Right lobe of liver (tissue), 6 donors: ENCODE measurements at regions not wholly inside any gene's neighbourhood (a gene's known extent, or its start where the extent isn't known, plus 50 kb on each side); places are given as distances from the start of the nearest gene placed in this dataset.

Experiments used
- ATAC-seq, 4 donors: fragments of 200-7000 bp; cut with Tn5 transposase; one replicate each; pipeline ENCODE4 v1.9.1; 2020; ENCODE audit warnings: mild to moderate bottlenecking in 4 of 4, moderate library complexity in 4 of 4
- DNase-seq, 3 donors: peaks; one replicate each; pipeline ENCODE4 v3.0.0-alpha.2; 2020
- H3K27ac ChIP-seq, 3 donors: fragments of 200-600 bp; one replicate each; pipeline ENCODE4 v1.8.0; 2022
- H3K27me3 ChIP-seq, 2 donors: fragments of 200-600 bp; one replicate each; pipeline ENCODE4 v1.8.0; 2022
- H3K36me3 ChIP-seq, 4 donors: fragments of 200-600 bp; sonication (generic) in 1 of 4; one replicate each; pipeline versions ENCODE4 v1.5.1 to v1.8.0; 2017 to 2022; ENCODE audit warnings: control low read depth in 1 of 4
- H3K4me1 ChIP-seq, 4 donors: fragments of 200-600 bp; sonication (generic) in 1 of 4; one replicate each; pipeline versions ENCODE4 v1.5.1 to v1.8.0; 2017 to 2022; ENCODE audit warnings: control low read depth in 1 of 4
- H3K4me3 ChIP-seq, 3 donors: fragments of 200-600 bp; one replicate each; pipeline ENCODE4 v1.8.0; 2022
- H3K9me3 ChIP-seq, 4 donors: fragments of 200-600 bp; sonication (generic) in 1 of 4; one replicate each; pipeline versions ENCODE4 v1.5.1 to v1.8.0; 2017 to 2022; ENCODE audit warnings: control low read depth in 1 of 4
- POLR2A ChIP-seq: fragments of 450-650 bp; IDR thresholded peaks from one replicate; pipeline ENCODE4 v1.6.1; 2017; ENCODE audit warnings: antibody characterized with exemption, mild to moderate bottlenecking
- WGBS: methylation state at CpG from one replicate; pipeline ENCODE4 v1.1.6; 2018; ENCODE audit warnings: low coverage, low lambda C conversion rate; ENCODE audit not compliant: insufficient coverage; ENCODE audit errors: missing lambda C conversion rate; 5-methylcytosine and 5-hydroxymethylcytosine counted together
- intact Hi-C, 2 donors: fragments of 100-400 bp; cut with DNase I; formaldehyde crosslinking; loops; one replicate each; pipeline versions ENCODE4 v1.11.2 to v1.14.1; 2022
- TF ChIP-seq, protein P1 (sequence below), 4 donors: fragments of 200-600 bp in 3 of 4; fragments of 450-650 bp in 1 of 4; IDR thresholded peaks; one replicate each; pipeline versions ENCODE4 v1.5.1 to v1.8.0; 2016 to 2022; ENCODE audit warnings: antibody characterized with exemption in 4 of 4, mild to moderate bottlenecking in 2 of 4
- donor health status: DM: no; HTN: yes; CAD: no.
- donor health status: DM: no; HTN: no; CAD: no.
- donor health status: DM: no; HTN: no; CAD: no.
- donor health status: DM: no; HTN: yes; CAD: no.
- donor health status: DM: no; HTN: yes; CAD: no.

DNA sequence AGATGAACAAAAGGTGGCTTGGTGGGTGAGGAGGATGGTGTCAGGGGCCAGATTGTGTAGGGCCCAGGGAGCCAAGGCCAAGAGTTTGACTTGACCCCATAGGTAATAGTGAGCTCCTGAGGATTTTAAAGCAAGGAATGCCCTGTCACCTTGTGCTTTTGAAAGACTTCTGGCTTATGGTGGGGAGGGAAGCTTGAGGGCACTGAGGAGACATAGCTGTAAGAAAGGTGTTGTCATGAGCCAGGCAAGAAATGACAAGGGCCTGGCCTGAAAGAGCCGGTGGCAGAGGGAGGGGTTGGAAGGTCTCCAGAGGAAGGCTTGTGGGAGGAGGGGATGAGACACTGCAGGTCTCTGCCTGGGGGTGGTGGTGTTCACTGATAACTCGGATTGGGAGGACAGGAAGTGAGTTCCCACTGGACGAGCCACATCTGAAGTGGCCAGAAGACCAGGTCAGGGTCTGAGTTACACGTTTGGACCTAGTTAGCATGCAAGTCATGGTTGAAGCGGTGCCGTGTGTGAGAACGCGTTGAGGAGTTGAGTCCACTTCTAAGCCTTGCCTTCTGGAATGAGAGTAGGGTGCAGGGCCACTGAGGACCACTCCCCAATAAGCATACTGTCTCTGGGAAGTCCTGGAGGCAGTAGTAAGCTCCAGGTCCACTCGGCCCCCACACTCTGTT is 64.3 kb downstream of the TET3 start:
- Histone ChIP-seq H3K36me3 (peaks cover 0 to 3% (median 0%) of the 10 kb centered on the region in 4 donors), H3K4me3 (no peak overlapping the region), H3K27ac (no peak overlapping the region), H3K4me1 (peaks cover 0 to 7% (median 0%) of the 10 kb centered on the region in 4 donors), H3K9me3 (no peaks in the 10 kb centered on the region), H3K27me3 (no peaks in the 10 kb centered on the region)
- 87% methylated on average over 3 of the region's 9 CpGs for WGBS
- TF ChIP-seq POLR2A = no peak
- TF ChIP-seq, protein P1, sequence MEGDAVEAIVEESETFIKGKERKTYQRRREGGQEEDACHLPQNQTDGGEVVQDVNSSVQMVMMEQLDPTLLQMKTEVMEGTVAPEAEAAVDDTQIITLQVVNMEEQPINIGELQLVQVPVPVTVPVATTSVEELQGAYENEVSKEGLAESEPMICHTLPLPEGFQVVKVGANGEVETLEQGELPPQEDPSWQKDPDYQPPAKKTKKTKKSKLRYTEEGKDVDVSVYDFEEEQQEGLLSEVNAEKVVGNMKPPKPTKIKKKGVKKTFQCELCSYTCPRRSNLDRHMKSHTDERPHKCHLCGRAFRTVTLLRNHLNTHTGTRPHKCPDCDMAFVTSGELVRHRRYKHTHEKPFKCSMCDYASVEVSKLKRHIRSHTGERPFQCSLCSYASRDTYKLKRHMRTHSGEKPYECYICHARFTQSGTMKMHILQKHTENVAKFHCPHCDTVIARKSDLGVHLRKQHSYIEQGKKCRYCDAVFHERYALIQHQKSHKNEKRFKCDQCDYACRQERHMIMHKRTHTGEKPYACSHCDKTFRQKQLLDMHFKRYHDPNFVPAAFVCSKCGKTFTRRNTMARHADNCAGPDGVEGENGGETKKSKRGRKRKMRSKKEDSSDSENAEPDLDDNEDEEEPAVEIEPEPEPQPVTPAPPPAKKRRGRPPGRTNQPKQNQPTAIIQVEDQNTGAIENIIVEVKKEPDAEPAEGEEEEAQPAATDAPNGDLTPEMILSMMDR (IDR thresholded peaks at IDR 0.05) = no peak
- intact Hi-C loops = no loop called here
- DNase-seq (no peak), ATAC-seq (no peak)

DNA sequence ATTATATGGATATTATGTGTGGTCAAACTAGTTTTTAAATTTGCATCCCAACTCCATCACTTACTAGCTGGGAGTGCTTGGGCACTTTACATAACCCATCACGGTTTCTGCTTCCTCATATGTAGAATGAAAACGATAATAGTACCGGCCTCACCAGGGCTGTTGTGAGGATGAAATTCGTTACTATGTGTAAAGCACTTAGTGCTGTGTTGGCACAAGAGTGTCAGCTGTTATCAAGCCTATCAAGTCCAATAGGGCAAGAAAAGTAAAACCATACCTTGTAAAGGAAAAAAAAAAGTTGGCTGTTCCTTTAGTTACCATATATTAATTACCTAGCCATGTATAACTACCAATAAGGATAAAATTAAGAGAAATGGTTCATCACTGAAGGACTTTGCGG is 65.4 kb downstream of the TET3 start:
- intact Hi-C loops = no loop called here
- H3K36me3 ChIP-seq = peaks cover 0 to 3% (median 0%) of the 10 kb centered on the region in 4 donors
- TF ChIP-seq POLR2A = no peak
- TF ChIP-seq, protein P1 (IDR thresholded peaks at IDR 0.05) = no peak
- no peaks in the 10 kb centered on the region for H3K9me3 ChIP-seq
- H3K4me1 ChIP-seq = no peaks in the 10 kb centered on the region
- H3K4me3 ChIP-seq = no peak overlapping the region
- no peaks in the 10 kb centered on the region for H3K27me3 ChIP-seq
- ATAC-seq (no peak), DNase-seq (no peak)
- WGBS = 85% methylated on average over 5 of the region's 5 CpGs
- H3K27ac ChIP-seq = no peak overlapping the region

DNA sequence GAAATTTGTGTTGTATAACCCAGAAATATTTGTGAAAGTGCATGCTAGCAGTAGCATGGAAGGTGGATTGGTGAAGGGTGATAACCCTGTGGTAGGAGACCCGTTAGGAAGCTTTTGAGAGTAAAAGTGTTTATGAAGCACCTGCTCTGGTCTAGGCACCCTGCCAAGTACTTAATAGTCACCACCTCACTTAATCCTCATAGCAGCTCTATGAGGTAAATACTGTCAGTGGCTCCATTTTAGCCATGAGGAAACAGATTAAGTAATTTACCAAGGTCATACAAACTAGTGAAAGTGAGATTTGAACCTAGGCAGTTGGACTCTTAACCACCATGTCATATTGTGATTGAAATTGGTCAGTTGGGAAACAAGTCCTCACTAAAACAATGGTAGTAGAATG is 66.8 kb downstream of the TET3 start:
- H3K4me1 ChIP-seq = no peaks in the 10 kb centered on the region
- no peaks in the 10 kb centered on the region for H3K9me3 ChIP-seq
- no peak overlapping the region for H3K4me3 ChIP-seq
- ATAC-seq = no peak
- no peak for DNase-seq
- no peak overlapping the region for H3K27ac ChIP-seq
- intact Hi-C loops = no loop called here
- 78% methylated on average over 1 of the region's 1 CpG for WGBS
- no peak for TF ChIP-seq POLR2A
- TF ChIP-seq, protein P1 (IDR thresholded peaks at IDR 0.05) = no peak
- peaks cover 0 to 3% (median 0%) of the 10 kb centered on the region in 4 donors for H3K36me3 ChIP-seq
- H3K27me3 ChIP-seq = no peaks in the 10 kb centered on the region

DNA sequence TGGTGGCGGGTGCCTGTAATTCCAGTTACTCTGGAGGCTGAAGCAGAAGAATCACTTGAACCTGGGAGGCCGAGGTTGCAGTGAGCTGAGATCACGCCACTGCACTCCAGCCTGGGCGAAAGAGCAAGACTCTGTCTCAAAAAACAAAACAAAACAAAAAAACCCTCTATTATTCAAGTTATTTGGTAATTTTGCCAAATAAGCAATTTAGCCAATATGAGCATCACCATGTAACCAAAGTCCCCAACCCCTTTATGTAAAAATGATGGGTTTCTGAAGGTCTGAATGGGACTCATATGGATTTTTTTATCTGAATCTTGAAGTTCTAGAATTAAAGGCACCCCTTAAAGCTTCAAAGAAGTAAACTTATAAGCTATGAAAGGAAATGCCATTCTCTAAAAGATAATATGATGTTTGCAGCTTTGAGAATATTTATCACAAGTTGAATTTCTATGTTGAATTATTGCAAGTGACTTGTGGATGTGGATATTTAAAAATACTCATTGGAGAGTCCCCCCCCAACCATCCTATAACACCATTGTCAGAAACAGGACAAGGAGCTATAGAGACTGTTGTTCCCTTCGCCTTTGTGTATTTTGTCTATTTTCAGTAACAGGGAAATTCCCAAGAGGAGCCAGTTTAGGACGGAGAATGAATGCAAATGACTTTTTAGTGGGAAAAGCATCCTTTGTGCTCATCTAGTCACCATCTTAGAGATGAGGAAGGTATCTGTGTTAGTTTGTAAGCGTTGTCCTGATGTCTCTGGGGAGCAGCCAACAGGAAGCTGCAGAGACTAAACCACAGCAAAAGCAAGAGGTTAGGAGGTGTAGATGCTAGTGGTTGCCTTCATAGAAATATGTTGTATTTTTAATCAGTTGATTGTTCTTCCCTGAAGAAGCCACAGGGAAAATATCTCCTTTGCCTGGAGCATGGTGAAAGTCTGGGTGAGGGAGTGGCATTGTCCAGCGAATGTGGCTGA is 68.3 kb downstream of the TET3 start:
- DNase-seq (no peak), ATAC-seq (no peak)
- Histone ChIP-seq H3K27me3 (no peaks in the 10 kb centered on the region), H3K4me1 (no peaks in the 10 kb centered on the region), H3K27ac (no peak overlapping the region), H3K4me3 (no peak overlapping the region), H3K9me3 (no peaks in the 10 kb centered on the region), H3K36me3 (no peaks in the 10 kb centered on the region)
- intact Hi-C loops = no loop called here
- no peak for TF ChIP-seq POLR2A
- TF ChIP-seq, protein P1 (IDR thresholded peaks at IDR 0.05) = no peak
- 86% methylated on average over 8 of the region's 8 CpGs for WGBS
